HUDEP-2 (cell line): ENCODE measurements at regions not wholly inside any gene's neighbourhood (a gene's known extent, or its start where the extent isn't known, plus 50 kb on each side); places are given as distances from the start of the nearest gene placed in this dataset.

Experiments
- DNase-seq, 76 experiments: peaks; one replicate each; lab custom pipeline; 2025; ENCODE audit not compliant: unreplicated experiment in 76 of 76; lab: John Stamatoyannopoulos, UW

DNA sequence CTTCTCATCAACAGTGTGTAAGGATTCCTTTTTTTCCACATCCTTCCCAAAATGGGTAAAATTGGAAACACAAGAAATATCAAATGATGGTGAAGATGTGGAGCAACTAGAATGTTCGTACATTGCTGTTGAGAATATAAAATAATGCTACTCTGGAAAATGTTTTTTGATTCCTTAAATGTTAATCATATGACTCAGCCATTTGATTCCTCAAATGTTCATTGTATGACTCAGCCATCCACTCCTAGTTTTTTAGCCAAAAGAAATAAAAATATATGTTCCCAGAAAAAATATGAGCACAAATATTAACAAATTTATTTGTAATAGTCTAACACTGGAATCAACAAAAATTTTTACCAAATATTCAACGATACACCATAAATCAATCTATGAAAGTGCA is 1108.6 kb downstream of the LRFN5 start:
- DNase-seq: no peak

DNA sequence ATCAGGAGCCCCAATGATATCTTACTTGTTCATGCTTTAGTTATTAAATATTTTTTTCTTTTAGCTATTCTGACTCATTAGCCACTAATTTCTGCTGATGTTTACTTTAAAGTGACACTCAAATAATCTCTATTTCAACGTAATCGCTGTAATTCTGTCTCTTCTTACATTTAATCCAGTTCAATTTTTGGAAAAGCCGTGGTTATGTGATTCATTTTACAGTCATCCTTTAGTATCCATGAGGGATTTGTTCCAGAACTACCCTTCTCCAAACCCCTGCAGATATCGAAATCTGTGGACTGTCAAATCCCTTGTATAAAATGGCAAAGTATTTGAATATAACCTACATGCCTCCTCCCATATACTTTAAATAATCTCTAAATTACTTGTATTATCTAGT is 1103.4 kb downstream of the LRFN5 start:
- DNase-seq: no peak

- DNase-seq: no peak
These were observed 1096.8 kb downstream of the LRFN5 start for GRCh38 chr14:42703501-42703900.

DNA sequence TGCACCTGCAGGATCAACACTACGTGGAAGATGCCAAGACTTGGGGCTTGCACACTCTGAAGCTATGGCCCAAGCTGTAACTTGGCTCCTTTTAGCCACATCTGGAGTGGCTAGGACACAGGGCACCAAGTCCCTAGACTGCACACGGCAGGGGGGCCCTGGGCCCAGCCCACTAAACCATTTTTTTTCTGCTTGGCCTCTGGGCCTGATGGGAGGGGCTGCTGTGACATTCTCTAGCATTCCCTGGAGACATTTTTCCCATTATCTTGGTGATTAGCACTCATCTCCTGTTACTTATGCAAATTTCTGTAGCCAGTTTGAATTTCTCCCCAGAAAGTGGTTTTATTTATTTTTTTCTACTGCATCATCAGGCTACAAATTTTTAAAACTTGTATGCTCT is 1080.7 kb downstream of the LRFN5 start:
- DNase-seq: no peak

DNA sequence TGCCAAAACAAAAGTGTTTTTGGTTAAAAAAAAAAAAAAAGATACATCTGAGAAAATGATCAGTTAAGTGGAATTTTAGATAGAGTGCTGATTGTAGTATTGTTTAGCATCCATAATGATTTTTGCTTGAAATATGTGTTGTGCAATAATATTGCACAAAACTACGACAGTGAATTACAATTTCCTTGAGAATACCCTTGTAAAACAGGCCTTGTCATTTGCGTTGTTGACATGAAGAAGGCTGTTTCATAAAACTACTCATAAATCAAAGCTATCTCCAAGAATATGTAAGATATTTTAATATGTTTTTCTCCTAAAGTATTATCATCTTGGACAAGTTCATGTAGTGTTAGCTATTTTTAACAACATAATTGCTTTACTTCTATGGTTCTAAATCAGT is 1077.0 kb downstream of the LRFN5 start:
- DNase-seq: no peak

DNA sequence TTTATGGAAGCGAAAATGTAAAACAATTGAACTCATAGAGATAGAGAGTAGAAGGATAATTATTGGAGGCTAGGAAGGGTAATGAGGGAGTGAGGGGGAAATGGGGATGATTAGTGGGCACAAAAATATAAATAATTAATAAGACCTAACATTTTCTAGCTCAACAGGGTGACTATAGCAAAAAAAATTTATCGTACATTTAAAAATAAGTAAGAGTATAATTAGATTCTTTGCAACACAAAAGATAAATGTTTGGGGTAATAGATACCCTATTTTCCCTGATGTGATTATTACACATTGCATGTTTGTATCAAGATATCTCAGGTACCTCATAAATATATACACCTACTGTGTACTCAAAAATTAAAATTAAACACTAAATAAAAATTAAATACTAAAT is 1070.0 kb downstream of the LRFN5 start:
- no peak for DNase-seq

GRCh38 chr14:42673963-42674362 is 1067.3 kb downstream of the LRFN5 start:
- no peak for DNase-seq

DNA sequence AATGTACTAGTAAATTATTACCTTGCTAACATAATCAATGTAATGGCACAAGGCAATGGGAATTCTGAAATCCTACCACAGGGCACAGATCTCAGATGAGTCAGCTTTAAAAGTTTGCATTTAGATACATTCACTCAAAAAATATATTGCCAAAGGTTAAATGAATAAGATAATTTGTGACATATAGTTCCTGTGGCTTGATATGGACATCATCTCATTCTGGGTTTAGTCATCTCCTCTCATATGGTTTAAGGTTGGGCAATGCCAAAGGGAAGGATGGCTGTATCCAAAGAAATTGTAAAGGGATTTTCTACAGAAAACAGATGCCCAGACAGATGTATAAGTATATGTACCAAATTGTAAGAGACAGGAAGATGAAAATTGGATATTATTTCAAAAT is 1065.0 kb downstream of the LRFN5 start:
- DNase-seq: no peak

GRCh38 chr14:42665083-42665482 is 1058.4 kb downstream of the LRFN5 start:
- no peak for DNase-seq

DNA sequence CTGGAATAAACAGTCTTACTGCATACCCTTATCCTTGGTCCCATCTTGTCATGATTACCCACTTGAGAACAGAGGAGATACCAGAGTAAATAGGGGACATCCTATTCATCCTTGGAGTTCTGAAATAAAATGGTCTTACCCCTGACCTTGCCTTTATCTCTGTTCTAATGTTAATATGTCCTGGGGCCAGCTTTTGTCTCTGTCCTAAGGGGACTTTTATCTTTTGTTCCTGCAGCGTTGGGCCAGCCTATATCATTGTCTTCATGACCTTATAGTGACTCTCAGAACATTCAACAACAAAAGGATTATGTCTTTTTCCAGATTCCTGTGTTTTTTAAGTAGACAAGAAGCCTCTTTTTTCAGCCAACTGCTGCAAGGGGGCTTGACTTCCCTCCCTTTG is 1057.5 kb downstream of the LRFN5 start:
- no peak for DNase-seq

GRCh38 chr14:42654707-42655106 is 1048.0 kb downstream of the LRFN5 start:
- DNase-seq: no peak

- no peak for DNase-seq
These were observed 1036.1 kb downstream of the LRFN5 start for GRCh38 chr14:42642787-42643186.

DNA sequence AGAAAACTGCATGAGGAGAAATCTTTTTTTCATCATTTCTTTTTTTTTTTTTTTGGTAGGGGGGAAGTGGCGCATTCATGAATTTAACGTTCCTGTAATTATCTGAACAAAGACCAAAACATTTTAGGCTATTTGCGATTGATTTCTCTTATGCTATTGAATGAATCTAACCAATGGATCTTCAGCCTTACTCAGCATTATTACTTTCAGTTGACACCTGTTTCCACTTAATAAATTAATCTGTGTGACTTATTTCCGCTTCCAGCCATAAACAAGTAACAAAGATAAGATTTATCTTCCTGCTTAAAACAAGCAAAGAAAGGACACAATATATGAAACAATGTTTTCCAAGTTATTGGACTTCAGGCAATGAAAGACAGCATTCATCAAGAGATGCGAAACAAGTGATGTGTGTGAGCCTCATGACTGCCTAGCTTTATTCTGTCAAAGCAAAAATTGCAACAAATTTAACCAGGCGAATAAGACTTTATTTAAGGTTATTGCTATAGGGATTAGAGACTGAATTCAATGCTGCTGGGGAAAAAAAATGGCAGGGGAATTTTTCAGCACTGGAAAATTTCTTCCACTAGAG is 1026.9 kb downstream of the LRFN5 start:
- no peak for DNase-seq

- no peak for DNase-seq
These were observed 1022.9 kb downstream of the LRFN5 start for GRCh38 chr14:42629553-42629952.

- no peak for DNase-seq
These were observed 1021.9 kb downstream of the LRFN5 start for GRCh38 chr14:42628602-42629001.

DNA sequence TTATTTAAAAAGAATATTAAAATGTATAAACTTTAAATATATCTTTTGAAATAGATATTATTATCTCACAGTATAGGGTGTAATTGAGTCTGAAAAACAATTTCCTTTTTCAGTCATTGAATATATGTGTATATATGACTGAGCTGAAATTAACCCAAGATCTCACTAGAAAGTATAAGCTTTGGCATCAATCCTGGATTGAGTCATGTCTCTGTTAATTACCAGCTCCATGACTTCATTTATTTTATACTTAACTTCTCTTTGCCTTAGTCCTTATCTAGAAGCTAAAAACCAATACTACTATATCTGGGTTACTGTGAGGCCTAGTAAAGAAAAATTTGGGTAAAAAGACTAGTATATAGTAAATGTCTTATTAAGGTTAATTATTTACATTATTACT is 1020.3 kb downstream of the LRFN5 start:
- DNase-seq: no peak

DNA sequence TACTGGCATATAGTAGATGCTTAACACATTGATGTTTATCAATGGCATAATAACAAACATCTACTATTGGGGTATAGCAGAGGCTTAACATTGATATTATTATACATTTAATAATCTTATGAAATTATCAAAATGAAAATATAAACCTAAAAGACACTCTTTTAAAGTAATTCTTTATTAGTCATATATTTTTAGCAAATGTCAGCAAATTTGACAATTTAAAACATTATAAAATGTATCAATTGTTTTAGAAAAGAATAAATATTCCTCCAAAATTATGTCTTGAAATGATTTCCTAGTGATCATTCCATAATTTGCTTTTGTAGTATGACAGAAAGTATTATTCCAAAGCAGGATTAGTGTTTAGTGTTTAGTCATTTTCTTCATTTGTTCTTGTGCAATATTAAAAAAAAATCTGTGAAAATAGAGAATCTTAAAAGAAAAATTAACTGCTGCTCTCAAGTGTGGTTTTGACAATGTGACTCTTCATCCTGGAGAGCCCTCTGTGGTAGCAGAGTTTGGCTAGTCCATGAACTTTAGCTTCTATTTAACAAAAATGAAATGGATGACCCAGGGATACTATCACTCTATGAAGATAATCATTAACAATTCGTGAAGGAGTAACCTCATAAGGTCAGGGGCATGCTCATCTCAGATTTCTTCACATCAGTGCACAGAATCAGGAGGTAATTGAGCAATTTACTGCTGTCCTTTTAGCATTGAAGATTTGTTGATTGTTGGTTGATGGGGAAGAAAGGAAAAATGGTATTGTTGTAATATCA is 1018.5 kb downstream of the LRFN5 start:
- DNase-seq: no peak

- DNase-seq: no peak
These were observed 1010.3 kb downstream of the LRFN5 start for GRCh38 chr14:42617005-42617404.

GRCh38 chr14:42606839-42607238 is 1000.2 kb downstream of the LRFN5 start:
- DNase-seq: no peak

DNA sequence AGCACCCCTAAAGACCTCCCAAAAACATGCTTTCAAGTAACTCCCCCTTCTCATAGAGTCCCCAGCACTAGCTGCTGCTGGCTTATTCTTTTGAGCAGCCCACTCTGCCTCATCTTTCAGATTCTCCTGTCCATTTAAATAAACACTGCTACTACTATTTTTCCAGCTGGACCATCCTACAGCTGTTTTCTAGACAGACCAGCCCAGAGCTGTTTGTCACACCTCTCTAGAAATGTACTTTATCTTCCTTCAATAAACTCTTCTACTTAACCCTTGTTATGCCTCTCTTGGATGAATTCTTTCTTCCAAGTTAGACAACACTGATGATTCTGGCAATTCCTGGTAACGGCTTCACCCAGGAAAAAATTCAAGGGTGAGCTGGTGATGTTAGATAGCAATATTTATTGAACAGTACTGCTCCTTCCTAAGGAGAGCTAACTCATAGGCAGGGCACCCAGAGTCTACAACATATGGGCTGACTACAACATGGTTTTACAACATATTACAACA is 995.7 kb downstream of the LRFN5 start:
- DNase-seq: no peak

- no peak for DNase-seq
These were observed 965.4 kb downstream of the LRFN5 start for GRCh38 chr14:42572032-42572431.

DNA sequence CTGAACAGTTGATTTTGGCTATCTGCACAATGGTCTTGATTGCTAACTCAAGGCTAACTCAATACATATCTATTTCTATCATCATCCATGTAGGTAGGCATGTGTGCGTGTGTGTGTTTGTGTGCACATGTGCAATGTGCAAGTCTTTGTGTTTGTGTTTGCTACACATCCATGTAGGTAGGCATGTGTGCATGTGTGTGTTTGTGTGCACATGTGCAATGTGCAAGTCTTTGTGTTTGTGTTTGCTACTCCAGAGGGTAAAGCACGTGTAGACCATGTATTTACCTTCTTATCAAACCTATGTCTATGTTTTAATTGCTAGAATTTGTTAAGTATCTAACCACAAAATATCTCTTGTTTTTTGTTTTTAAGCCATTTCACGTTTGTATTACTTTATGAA is 962.6 kb downstream of the LRFN5 start:
- DNase-seq: no peak
